ENCODE measurements at regions not wholly inside any gene's neighbourhood (a gene's known extent, or its start where the extent isn't known, plus 50 kb on each side); places are given as distances from the start of the nearest gene placed in this dataset.
"Not testable (repeated sequence)": the region's sequence is repeated elsewhere in the genome, so short reads cannot be mapped to it uniquely, and the experiment has no call there.

- TF ChIP-seq CTCF (IDR thresholded peaks at IDR 0.05; ENCODE audit: insufficient read depth, low read depth, low read length, missing control alignments): no peak
- H3K4me3 ChIP-seq (ENCODE audit: low read depth, low read length): no peak overlapping the region
- DNase-seq (ENCODE audit: low read depth): no peak
These were observed 394.0 kb upstream of the CXADR start for GRCh38 chr21:17118638-17119384.

- no peak for DNase-seq (ENCODE audit: low read depth)
- H3K4me3 ChIP-seq (ENCODE audit: low read depth, low read length): no peak overlapping the region
- TF ChIP-seq CTCF (IDR thresholded peaks at IDR 0.05; ENCODE audit: insufficient read depth, low read depth, low read length, missing control alignments): no peak
These were observed 393.2 kb upstream of the CXADR start for GRCh38 chr21:17119466-17120297.

GRCh38 chr21:17127395-17127794 lies 385.4 kb upstream of the CXADR start:
- DNase-seq (ENCODE audit: low read depth); H3K4me3 ChIP-seq (ENCODE audit: low read depth, low read length): not testable (repeated sequence)

- H3K4me3 ChIP-seq (ENCODE audit: low read depth, low read length): no peak overlapping the region
- no peak for DNase-seq (ENCODE audit: low read depth)
- no peak for TF ChIP-seq CTCF (IDR thresholded peaks at IDR 0.05; ENCODE audit: insufficient read depth, low read depth, low read length, missing control alignments)
These were observed 384.7 kb upstream of the CXADR start for GRCh38 chr21:17128132-17128531.

GRCh38 chr21:17139159-17139558 lies 373.7 kb upstream of the CXADR start:
- not testable (repeated sequence) for DNase-seq (ENCODE audit: low read depth); H3K4me3 ChIP-seq (ENCODE audit: low read depth, low read length)

- no peak for TF ChIP-seq CTCF (IDR thresholded peaks at IDR 0.05; ENCODE audit: insufficient read depth, low read depth, low read length, missing control alignments)
- no peak overlapping the region for H3K4me3 ChIP-seq (ENCODE audit: low read depth, low read length)
- no peak for DNase-seq (ENCODE audit: low read depth)
These were observed 373.1 kb upstream of the CXADR start for GRCh38 chr21:17139696-17140095.

GRCh38 chr21:17146426-17146825 lies 366.4 kb upstream of the CXADR start:
- no peak for TF ChIP-seq CTCF (IDR thresholded peaks at IDR 0.05; ENCODE audit: insufficient read depth, low read depth, low read length, missing control alignments)
- H3K4me3 ChIP-seq (ENCODE audit: low read depth, low read length): no peak overlapping the region
- DNase-seq (ENCODE audit: low read depth): no peak

GRCh38 chr21:17159697-17160096 lies 353.1 kb upstream of the CXADR start:
- DNase-seq (ENCODE audit: low read depth): no peak
- TF ChIP-seq CTCF (IDR thresholded peaks at IDR 0.05; ENCODE audit: insufficient read depth, low read depth, low read length, missing control alignments): no peak
- no peak overlapping the region for H3K4me3 ChIP-seq (ENCODE audit: low read depth, low read length)
